AG04449 (cell line): ENCODE measurements at regions not wholly inside any gene's neighbourhood (a gene's known extent, or its start where the extent isn't known, plus 50 kb on each side); places are given as distances from the start of the nearest gene placed in this dataset.

Source experiments
- CTCF ChIA-PET: fragments of 350-600 bp; formaldehyde crosslinking; extraction: SDS; loops from one replicate; lab custom pipeline; 2021; ENCODE audit warnings: antibody characterized with exemption; lab: Yijun Ruan, JAX
- POLR2A ChIA-PET: fragments of 400-600, 350-600 bp; formaldehyde crosslinking; extraction: SDS; loops from one replicate; lab custom pipeline; 2020; ENCODE audit warnings: antibody characterized with exemption, inconsistent platforms; lab: Yijun Ruan, JAX
- DNase-seq: peaks from one replicate; pipeline ENCODE4 v3.0.0-alpha.2; 2010; ENCODE audit warnings: low read depth, low spot score
- H3K4me3 ChIP-seq: 2 replicates; pipeline ENCODE4 v1.5.1; 2011; ENCODE audit warnings: low read depth, mild to moderate bottlenecking, control low read depth, low read length
- CTCF ChIP-seq: IDR thresholded peaks from one replicate; pipeline ENCODE4 v1.5.1; 2011; ENCODE audit warnings: mild to moderate bottlenecking, moderate library complexity, low read length, control low read depth, inconsistent platforms; ENCODE audit not compliant: insufficient read depth; ENCODE audit errors: missing control alignments

GRCh38 chr15:38683382-38684242 lies 119.0 kb upstream of the RASGRP1 start:
- no peak overlapping the region for H3K4me3 ChIP-seq
- CTCF ChIA-PET: interaction anchor here (0.6 to 11.1 kb wide), 39 partner anchors 8 to 689 kb away, joined by 3 to 325 read pairs (median 4); partner anchors contain the start of genes FAM98B and RASGRP1
- no peak for DNase-seq
- POLR2A ChIA-PET: no interaction called here
- peak; percentile 65 for TF ChIP-seq CTCF

GRCh38 chr15:38684440-38685010 lies 119.9 kb upstream of the RASGRP1 start:
- no peak for TF ChIP-seq CTCF
- ChIA-PET POLR2A (no interaction called here), CTCF (interaction anchor here (0.6 to 11.1 kb wide), 27 partner anchors 11 to 690 kb away, joined by 3 to 325 read pairs (median 4); partner anchors contain the start of genes FAM98B and RASGRP1)
- no peak for DNase-seq
- H3K4me3 ChIP-seq: no peak overlapping the region

GRCh38 chr15:38685686-38686339 lies 121.2 kb upstream of the RASGRP1 start:
- ChIA-PET CTCF (interaction anchor here (0.6 to 11.1 kb wide), 12 partner anchors 15 to 1078 kb away, joined by 3 to 325 read pairs (median 18); partner anchors contain the start of genes FAM98B and RASGRP1), POLR2A (interaction anchor here (0.6 kb wide), 2 partner anchors 195 to 1421 kb away, joined by 3 read pairs; no protein-coding TSS in a partner anchor)
- no peak overlapping the region for H3K4me3 ChIP-seq
- DNase-seq: no peak
- no peak for TF ChIP-seq CTCF

GRCh38 chr15:38687340-38687739 lies 122.7 kb upstream of the RASGRP1 start:
- H3K4me3 ChIP-seq: no peak overlapping the region
- TF ChIP-seq CTCF: no peak
- no peak for DNase-seq
- ChIA-PET POLR2A (interaction anchor here (0.6 to 1.2 kb wide), 5 partner anchors 14 to 233 kb away, joined by 3 to 6 read pairs (median 3); partner anchors contain the start of gene FAM98B), CTCF (interaction anchor here (0.7 to 11.1 kb wide), 17 partner anchors 13 to 692 kb away, joined by 3 to 325 read pairs (median 7); partner anchors contain the start of genes FAM98B and RASGRP1)

- TF ChIP-seq CTCF: no peak
- H3K4me3 ChIP-seq: no peak overlapping the region
- ChIA-PET POLR2A (interaction anchor here (0.6 to 1.2 kb wide), 3 partner anchors 13 to 234 kb away, joined by 3 to 6 read pairs (median 5); partner anchors contain the start of gene FAM98B), CTCF (interaction anchor here (0.7 to 11.1 kb wide), 15 partner anchors 13 to 692 kb away, joined by 3 to 325 read pairs (median 12); partner anchors contain the start of genes FAM98B and RASGRP1)
- no peak for DNase-seq
These were observed 123.3 kb upstream of the RASGRP1 start for GRCh38 chr15:38687775-38688495.
